ENCODE measurements at regions not wholly inside any gene's neighbourhood (a gene's known extent, or its start where the extent isn't known, plus 50 kb on each side); places are given as distances from the start of the nearest gene placed in this dataset.

GRCh38 chr15:47378527-47378926 lies 338.8 kb upstream of the SEMA6D start:
- ChIA-PET POLR2A (no interaction called here), CTCF (no interaction called here)
- Mint-ChIP-seq H3K4me1 (peaks cover 18% of the 10 kb centered on the region), H3K9me3 (peaks cover 7% of the 10 kb centered on the region), H3K4me3 (no peak overlapping the region), H3K27ac (no peak overlapping the region), H3K27me3 (ENCODE audit: low read depth) (no peaks in the 10 kb centered on the region), H3K36me3 (no peaks in the 10 kb centered on the region)
- DNase-seq (ENCODE audit: low spot score), result no peak
- no peak for ATAC-seq
- TF ChIP-seq MLX (CRISPR knock-in tag; IDR thresholded peaks at IDR 0.05) (no peak), SP1 (CRISPR knock-in tag; conservative IDR thresholded peaks at IDR 0.05) (no peak), FOXP1 (CRISPR knock-in tag; IDR thresholded peaks at IDR 0.05; ENCODE audit: borderline replicate concordance) (no peak), NR1H2 (CRISPR knock-in tag; IDR thresholded peaks at IDR 0.05) (no peak), OVOL2 (CRISPR knock-in tag; IDR thresholded peaks at IDR 0.05; ENCODE audit: borderline replicate concordance) (no peak), AR (CRISPR knock-in tag; IDR thresholded peaks at IDR 0.05) (no peak)

GRCh38 chr15:47383102-47383501 lies 334.2 kb upstream of the SEMA6D start:
- Mint-ChIP-seq H3K36me3 (no peaks in the 10 kb centered on the region), H3K4me3 (no peak overlapping the region), H3K27me3 (ENCODE audit: low read depth) (no peaks in the 10 kb centered on the region), H3K9me3 (peaks cover 7% of the 10 kb centered on the region), H3K4me1 (peaks cover 9% of the 10 kb centered on the region), H3K27ac (no peak overlapping the region)
- ChIA-PET POLR2A (no interaction called here), CTCF (interaction anchor here (2.2 kb wide), 1 partner anchor 9 kb away, joined by 16 read pairs; no protein-coding TSS in a partner anchor)
- ATAC-seq, result no peak
- TF ChIP-seq MYBL2 (CRISPR knock-in tag; IDR thresholded peaks at IDR 0.05), result no peak
- TF ChIP-seq CBFB (CRISPR knock-in tag; IDR thresholded peaks at IDR 0.05; ENCODE audit: low read depth), result no peak
- no peak for TF ChIP-seq ZNF263 (CRISPR knock-in tag; IDR thresholded peaks at IDR 0.05; ENCODE audit: low read depth)
- TF ChIP-seq E2F1 (CRISPR knock-in tag; IDR thresholded peaks at IDR 0.05), result no peak
- no peak for TF ChIP-seq OVOL2 (CRISPR knock-in tag; IDR thresholded peaks at IDR 0.05; ENCODE audit: borderline replicate concordance)
- TF ChIP-seq FOXK1 (CRISPR knock-in tag; IDR thresholded peaks at IDR 0.05), result no peak
- TF ChIP-seq IRF1 (CRISPR knock-in tag; IDR thresholded peaks at IDR 0.05), result no peak
- no peak for TF ChIP-seq E2F4 (CRISPR knock-in tag; IDR thresholded peaks at IDR 0.05; ENCODE audit: borderline replicate concordance, low read depth)
- no peak for TF ChIP-seq HMGA2 (CRISPR knock-in tag; IDR thresholded peaks at IDR 0.05)
- no peak for TF ChIP-seq CREB1 (CRISPR knock-in tag; IDR thresholded peaks at IDR 0.05)
- TF ChIP-seq PRRX2 (CRISPR knock-in tag; IDR thresholded peaks at IDR 0.05), result no peak
- TF ChIP-seq TCF7 (CRISPR knock-in tag; IDR thresholded peaks at IDR 0.05; ENCODE audit: low read depth), result no peak
- TF ChIP-seq JAZF1 (CRISPR knock-in tag; IDR thresholded peaks at IDR 0.05), result no peak
- TF ChIP-seq MAX (CRISPR knock-in tag; IDR thresholded peaks at IDR 0.05), result no peak
- no peak for DNase-seq (ENCODE audit: low spot score)

Measured in WTC11 (cell line).